ENCODE measurements at regions not wholly inside any gene's neighbourhood (a gene's known extent, or its start where the extent isn't known, plus 50 kb on each side); places are given as distances from the start of the nearest gene placed in this dataset.

- TF ChIP-seq CTCF (IDR thresholded peaks at IDR 0.05 in 2 of 3, conservative IDR thresholded peaks at IDR 0.05 in 1 of 3; ENCODE audit: insufficient read depth in 2 of 3, low read depth in 1 of 3, low read length in 3 of 3) (no peak), FOXP1 (CRISPR knock-in tag; IDR thresholded peaks at IDR 0.05) (no peak), XRCC4 (IDR thresholded peaks at IDR 0.05; ENCODE audit: extremely low read depth, insufficient read depth, insufficient read length) (no peak), CTBP1 (IDR thresholded peaks at IDR 0.05; ENCODE audit: borderline replicate concordance) (no peak), CCAR2 (IDR thresholded peaks at IDR 0.05; ENCODE audit: low read depth, low read length) (no peak), ZNF324 (CRISPR knock-in tag; IDR thresholded peaks at IDR 0.05) (no peak), MGA (IDR thresholded peaks at IDR 0.05) (no peak), ZSCAN29 (IDR thresholded peaks at IDR 0.05) (no peak), SETDB1 (IDR thresholded peaks at IDR 0.05; ENCODE audit: low read length) (no peak)
Observed at GRCh38 chr4:89439533-89439932, 131.9 kb upstream of the GPRIN3 start (continued).
